A673 (cell line): ENCODE measurements at regions not wholly inside any gene's neighbourhood (a gene's known extent, or its start where the extent isn't known, plus 50 kb on each side); places are given as distances from the start of the nearest gene placed in this dataset.
A peak's percentile ranks its signal among the peaks of the same experiment; 100 is the strongest.

Source experiments
- BruUV-seq: library from RNA; stranded (reverse); fragments of 400-500 nt; replicated peaks from 2 replicates; lab custom pipeline; 2021; lab: Mats Ljungman, UMichigan
- CTCF ChIA-PET: fragments of 300-600 bp; sonication (Branson Sonifier 250); formaldehyde crosslinking; loops from one replicate; lab custom pipeline; 2022; ENCODE audit warnings: antibody characterized with exemption; lab: Charles Lee
- POLR2A ChIA-PET: fragments of 300-600 bp; sonication (Branson Sonifier 250); formaldehyde crosslinking; loops from one replicate; lab custom pipeline; 2022; ENCODE audit warnings: antibody characterized with exemption; ENCODE audit not compliant: low non-redundant PET; lab: Charles Lee
- DNase-seq: peaks from one replicate; pipeline ENCODE4 v3.0.0-alpha.2; 2015; ENCODE audit warnings: low spot score
- H3K27ac ChIP-seq: fragments of 200-600 bp; sonication (generic); 2 replicates; pipeline ENCODE4 v1.5.1; 2016; ENCODE audit warnings: mixed run types, low read depth, mild to moderate bottlenecking, mixed read lengths, antibody characterized with exemption, low read length; ENCODE audit not compliant: poor library complexity, severe bottlenecking
- H3K27me3 ChIP-seq: fragments of 200-600 bp; sonication (generic); replicated peaks from 2 replicates; pipeline ENCODE4 v1.6.1; 2017; ENCODE audit warnings: mixed run types, low read depth, mild to moderate bottlenecking, mixed read lengths, antibody characterized with exemption, low read length; ENCODE audit not compliant: insufficient read depth, poor library complexity
- H3K36me3 ChIP-seq: fragments of 200-600 bp; sonication (generic); 2 replicates; pipeline ENCODE4 v1.6.1; 2016; ENCODE audit warnings: mixed run types, mild to moderate bottlenecking, mixed read lengths, antibody characterized with exemption, low read length; ENCODE audit not compliant: insufficient read depth, poor library complexity, severe bottlenecking
- H3K4me1 ChIP-seq: fragments of 200-600 bp; sonication (generic); 2 replicates; pipeline ENCODE4 v1.6.1; 2017; ENCODE audit warnings: mixed run types, mild to moderate bottlenecking, mixed read lengths, antibody characterized with exemption, low read length; ENCODE audit not compliant: insufficient read depth, poor library complexity, severe bottlenecking
- H3K4me3 ChIP-seq: fragments of 200-600 bp; sonication (generic); 2 replicates; pipeline ENCODE4 v1.5.1; 2016; ENCODE audit warnings: low read depth, mixed run types, mild to moderate bottlenecking, mixed read lengths, low read length; ENCODE audit not compliant: poor library complexity, severe bottlenecking
- H3K9me3 ChIP-seq: fragments of 200-600 bp; sonication (generic); 2 replicates; pipeline ENCODE4 v1.6.1; 2016; ENCODE audit warnings: mixed run types, low read depth, mild to moderate bottlenecking, mixed read lengths, antibody characterized with exemption, low read length; ENCODE audit not compliant: poor library complexity, severe bottlenecking
- EZH2 ChIP-seq: fragments of 200-600 bp; sonication (generic); IDR thresholded peaks from 2 replicates; pipeline ENCODE4 v1.6.1; 2017; ENCODE audit warnings: borderline replicate concordance, low read depth, mild to moderate bottlenecking, mixed read lengths, antibody characterized with exemption, low read length; ENCODE audit not compliant: poor library complexity, severe bottlenecking
- intact Hi-C: fragments of 100-400 bp; cut with micrococcal nuclease; formaldehyde crosslinking; loops from one replicate; pipeline ENCODE4 v1.10.0; 2022; ENCODE audit not compliant: unreplicated experiment
- TF ChIP-seq, protein P1 (sequence below): fragments of 300-800, 200-600 bp; sonication (generic); conservative IDR thresholded peaks from 2 replicates; pipeline ENCODE4 v1.5.1; 2017; ENCODE audit warnings: low read depth, mild to moderate bottlenecking, antibody characterized with exemption, low read length, moderate library complexity, mixed read lengths

DNA sequence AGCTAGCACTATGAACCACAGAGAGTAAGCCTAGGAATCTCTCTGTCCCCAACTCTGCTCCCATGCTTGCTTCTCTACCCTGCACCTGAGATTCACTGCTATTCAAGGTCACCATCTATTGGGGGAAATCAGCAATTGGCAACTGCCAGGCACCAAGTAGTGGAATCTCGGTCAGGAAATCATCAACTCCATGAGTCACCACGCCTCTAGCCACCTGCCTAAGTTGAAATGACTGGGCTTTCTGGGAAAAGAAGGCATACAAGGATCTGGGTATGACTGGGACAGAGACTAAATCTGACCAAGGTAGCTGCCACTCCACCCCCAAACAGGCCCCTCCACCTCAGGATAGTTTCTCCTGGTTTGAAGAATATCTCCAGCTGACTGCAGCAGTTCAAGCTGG is 464.1 kb upstream of the CBLB start:
- intact Hi-C loops, result no loop called here
- no peak overlapping the region for H3K4me3 ChIP-seq
- TF ChIP-seq, protein P1, sequence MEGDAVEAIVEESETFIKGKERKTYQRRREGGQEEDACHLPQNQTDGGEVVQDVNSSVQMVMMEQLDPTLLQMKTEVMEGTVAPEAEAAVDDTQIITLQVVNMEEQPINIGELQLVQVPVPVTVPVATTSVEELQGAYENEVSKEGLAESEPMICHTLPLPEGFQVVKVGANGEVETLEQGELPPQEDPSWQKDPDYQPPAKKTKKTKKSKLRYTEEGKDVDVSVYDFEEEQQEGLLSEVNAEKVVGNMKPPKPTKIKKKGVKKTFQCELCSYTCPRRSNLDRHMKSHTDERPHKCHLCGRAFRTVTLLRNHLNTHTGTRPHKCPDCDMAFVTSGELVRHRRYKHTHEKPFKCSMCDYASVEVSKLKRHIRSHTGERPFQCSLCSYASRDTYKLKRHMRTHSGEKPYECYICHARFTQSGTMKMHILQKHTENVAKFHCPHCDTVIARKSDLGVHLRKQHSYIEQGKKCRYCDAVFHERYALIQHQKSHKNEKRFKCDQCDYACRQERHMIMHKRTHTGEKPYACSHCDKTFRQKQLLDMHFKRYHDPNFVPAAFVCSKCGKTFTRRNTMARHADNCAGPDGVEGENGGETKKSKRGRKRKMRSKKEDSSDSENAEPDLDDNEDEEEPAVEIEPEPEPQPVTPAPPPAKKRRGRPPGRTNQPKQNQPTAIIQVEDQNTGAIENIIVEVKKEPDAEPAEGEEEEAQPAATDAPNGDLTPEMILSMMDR, result no peak
- TF ChIP-seq EZH2, result no peak
- H3K27ac ChIP-seq, result no peak overlapping the region
- BruUV-seq, result no TSS peak
- CTCF ChIA-PET, result no interaction called here
- DNase-seq, result peak; percentile 15
- POLR2A ChIA-PET, result no interaction called here
- no peaks in the 10 kb centered on the region for H3K4me1 ChIP-seq
- H3K27me3 ChIP-seq, result no peaks in the 10 kb centered on the region
- no peaks in the 10 kb centered on the region for H3K9me3 ChIP-seq
- no peaks in the 10 kb centered on the region for H3K36me3 ChIP-seq

DNA sequence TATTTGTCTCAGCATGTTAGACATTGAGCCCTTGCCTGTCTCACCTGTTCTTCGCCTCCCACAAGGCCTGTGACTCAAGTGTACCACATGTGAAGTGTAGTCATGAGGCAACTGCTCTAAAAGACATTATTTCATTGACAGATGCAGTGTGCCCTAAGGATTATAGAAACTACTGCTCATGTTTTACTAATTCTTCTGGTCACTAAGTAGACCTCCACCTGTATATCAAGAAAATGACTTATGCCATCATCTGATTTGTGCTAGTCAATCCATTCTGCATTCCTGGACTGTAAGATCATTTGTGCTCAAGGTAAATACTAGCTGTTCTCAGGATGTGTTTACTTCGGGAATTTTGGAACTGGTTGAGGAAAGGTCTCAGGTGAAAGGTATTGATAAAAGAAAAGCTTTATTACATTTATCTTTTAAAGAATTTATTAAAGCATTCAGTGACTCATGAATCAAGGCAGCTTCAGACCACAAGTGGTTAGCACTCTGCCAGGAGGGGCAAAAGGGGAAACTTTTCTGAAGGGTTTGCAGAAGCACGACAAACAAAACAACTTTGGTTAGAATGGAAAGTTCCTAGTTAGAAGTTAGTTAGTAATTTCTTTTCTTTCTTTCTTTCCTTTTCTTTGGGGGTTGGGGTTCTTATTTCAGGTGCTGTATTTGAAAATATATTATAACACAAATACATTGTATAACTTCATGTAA is 465.3 kb upstream of the CBLB start:
- CTCF ChIA-PET, result no interaction called here
- Histone ChIP-seq H3K36me3 (no peaks in the 10 kb centered on the region), H3K4me1 (no peaks in the 10 kb centered on the region), H3K27me3 (no peaks in the 10 kb centered on the region), H3K9me3 (no peaks in the 10 kb centered on the region), H3K27ac (no peak overlapping the region), H3K4me3 (no peak overlapping the region)
- intact Hi-C loops, result no loop called here
- no TSS peak for BruUV-seq
- POLR2A ChIA-PET, result no interaction called here
- no peak for TF ChIP-seq EZH2
- TF ChIP-seq, protein P1, result no peak
- no peak for DNase-seq

DNA sequence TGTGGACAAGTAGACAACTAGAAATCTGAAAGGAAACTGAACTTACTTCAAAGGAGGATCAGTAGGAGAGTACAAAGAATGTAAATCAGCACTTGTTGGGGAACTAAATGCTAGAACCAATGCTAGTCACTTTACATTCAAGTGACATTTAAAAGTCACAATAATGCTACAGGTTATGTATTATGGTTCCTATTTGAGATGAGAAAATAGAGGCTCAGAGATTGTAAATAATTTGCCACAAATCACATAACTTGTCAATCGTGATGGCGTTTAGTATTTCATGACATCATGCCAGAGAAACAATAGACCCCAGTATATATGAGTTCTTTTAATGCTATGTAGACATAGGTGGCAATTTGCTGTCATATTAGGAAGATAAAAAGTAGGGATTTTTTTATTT is 467.8 kb upstream of the CBLB start:
- TF ChIP-seq, protein P1, result no peak
- no peak for TF ChIP-seq EZH2
- no peaks in the 10 kb centered on the region for H3K9me3 ChIP-seq
- BruUV-seq, result no TSS peak
- H3K27me3 ChIP-seq, result no peaks in the 10 kb centered on the region
- intact Hi-C loops, result no loop called here
- H3K27ac ChIP-seq, result no peak overlapping the region
- ChIA-PET POLR2A (no interaction called here), CTCF (no interaction called here)
- DNase-seq, result no peak
- H3K4me3 ChIP-seq, result no peak overlapping the region
- H3K36me3 ChIP-seq, result no peaks in the 10 kb centered on the region
- H3K4me1 ChIP-seq, result no peaks in the 10 kb centered on the region
